SK-N-SH (cell line): ENCODE measurements at regions not wholly inside any gene's neighbourhood (a gene's known extent, or its start where the extent isn't known, plus 50 kb on each side); places are given as distances from the start of the nearest gene placed in this dataset.

Experiments used
- CTCF ChIA-PET: fragments of 300-600, 350-600 bp; formaldehyde crosslinking; extraction: SDS; loops from one replicate; lab custom pipeline; 2021; lab: Yijun Ruan, JAX
- POLR2A ChIA-PET: fragments of 350-600 bp; sonication (Branson Sonifier 250); formaldehyde crosslinking; extraction: SDS; loops from one replicate; lab custom pipeline; 2020; ENCODE audit warnings: antibody characterized with exemption, inconsistent platforms; lab: Yijun Ruan, JAX
- DNase-seq: peaks from one replicate; pipeline ENCODE4 v3.0.0; 2012
- H2AFZ ChIP-seq: fragments of 200-600 bp; sonication (generic); 2 replicates; pipeline ENCODE4 v1.8.1; 2016; ENCODE audit warnings: antibody characterized with exemption, mild to moderate bottlenecking, low read depth
- H3F3A ChIP-seq: fragments of 200-600 bp; sonication (generic); replicated peaks from 2 replicates; pipeline ENCODE3; 2016; ENCODE audit warnings: antibody characterized with exemption, mild to moderate bottlenecking; ENCODE audit not compliant: insufficient read depth
- H3K27ac ChIP-seq, 2 experiments: fragments of 200-500 bp in 1 of 2; fragments of 200-600 bp in 1 of 2; sonication (Bioruptor generic) in 1 of 2; sonication (generic), shearing (Covaris generic) in 1 of 2; 2 replicates each; pipeline versions ENCODE4 v1.5.1 to v1.6.1; 2014 to 2016; ENCODE audit warnings: low read depth in 2 of 2, inconsistent platforms in 1 of 2, low read length in 1 of 2, mild to moderate bottlenecking in 1 of 2, mixed read lengths in 1 of 2
- H3K27me3 ChIP-seq: fragments of 200-600 bp; sonication (generic), shearing (Covaris generic); 2 replicates; pipeline ENCODE4 v1.6.1; 2016; ENCODE audit warnings: mixed run types; ENCODE audit not compliant: insufficient read depth
- H3K36me3 ChIP-seq, 2 experiments: fragments of 200-500 bp in 1 of 2; fragments of 200-600 bp in 1 of 2; sonication (Bioruptor generic) in 1 of 2; sonication (generic) in 1 of 2; replicated peaks in 1 of 2; 2 replicates each; pipeline versions ENCODE3 to v1.5.1; 2014 to 2016; ENCODE audit warnings: low read length in 1 of 2, mild to moderate bottlenecking in 1 of 2; ENCODE audit not compliant: insufficient read depth in 2 of 2, control insufficient read depth in 1 of 2
- H3K4me1 ChIP-seq, 2 experiments: fragments of 200-500 bp in 1 of 2; fragments of 200-600 bp in 1 of 2; sonication (Bioruptor generic) in 1 of 2; sonication (generic), shearing (Covaris generic) in 1 of 2; 2 replicates each; pipeline versions ENCODE4 v1.5.1 to v1.6.1; 2014 to 2016; ENCODE audit warnings: low read depth in 1 of 2, low read length in 1 of 2, mixed run types in 1 of 2; ENCODE audit not compliant: insufficient read depth in 2 of 2, control insufficient read depth in 1 of 2
- H3K4me2 ChIP-seq: fragments of 200-600 bp; sonication (generic), shearing (Covaris generic); 2 replicates; pipeline ENCODE4 v1.6.1; 2017; ENCODE audit warnings: mixed run types
- H3K4me3 ChIP-seq, 2 experiments: fragments of 200-500 bp in 1 of 2; fragments of 200-600 bp in 1 of 2; sonication (Bioruptor generic) in 1 of 2; sonication (generic), shearing (Covaris generic) in 1 of 2; 2 replicates each; pipeline versions ENCODE4 v1.5.1 to v1.8.1; 2014 to 2016; ENCODE audit warnings: low read depth in 2 of 2, inconsistent platforms in 1 of 2, low read length in 1 of 2, mild to moderate bottlenecking in 1 of 2, mixed read lengths in 1 of 2, moderate library complexity in 1 of 2
- H3K79me2 ChIP-seq: fragments of 200-600 bp; sonication (generic); 2 replicates; pipeline ENCODE4 v1.8.1; 2017; ENCODE audit warnings: mild to moderate bottlenecking; ENCODE audit not compliant: insufficient read depth
- H3K9ac ChIP-seq: fragments of 200-600 bp; sonication (generic); 2 replicates; pipeline ENCODE4 v1.6.1; 2017; ENCODE audit warnings: mixed run types
- H3K9me2 ChIP-seq: fragments of 200-600 bp; sonication (generic); 2 replicates; pipeline ENCODE4 v1.6.1; 2017; ENCODE audit warnings: mixed run types
- H3K9me3 ChIP-seq: fragments of 200-600 bp; sonication (generic); 2 replicates; pipeline ENCODE4 v1.6.1; 2017; ENCODE audit warnings: mixed run types, mild to moderate bottlenecking, moderate library complexity
- H4K20me1 ChIP-seq: fragments of 200-600 bp; sonication (generic); 2 replicates; pipeline ENCODE4 v1.6.1; 2017; ENCODE audit warnings: mild to moderate bottlenecking, mixed run types; ENCODE audit not compliant: insufficient read depth
- CHD2 ChIP-seq: fragments of 150-350 bp; IDR thresholded peaks from 2 replicates; pipeline ENCODE4 v1.6.1; 2018; ENCODE audit warnings: low read length; ENCODE audit not compliant: partially characterized antibody
- ELF1 ChIP-seq: IDR thresholded peaks from 2 replicates; pipeline ENCODE4 v1.4.0; 2012
- GABPA ChIP-seq: IDR thresholded peaks from 2 replicates; pipeline ENCODE4 v1.4.0; 2012; ENCODE audit warnings: low read depth, mild to moderate bottlenecking
- GATA2 ChIP-seq: sonication (generic); formaldehyde crosslinking; IDR thresholded peaks from 2 replicates; pipeline ENCODE4 v1.5.0; 2020; ENCODE audit warnings: mild to moderate bottlenecking, missing genetic modification reagents
- NFIC ChIP-seq: IDR thresholded peaks from 2 replicates; pipeline ENCODE4 v1.4.0; 2012; ENCODE audit warnings: borderline replicate concordance
- NRF1 ChIP-seq: IDR thresholded peaks from 2 replicates; pipeline ENCODE4 v1.6.1; 2012; ENCODE audit warnings: low read depth, mild to moderate bottlenecking, low read length
- RAD21 ChIP-seq: IDR thresholded peaks from 2 replicates; pipeline ENCODE4 v1.6.1; 2012; ENCODE audit warnings: mild to moderate bottlenecking, low read length
- RFX5 ChIP-seq: IDR thresholded peaks from 2 replicates; pipeline ENCODE4 v1.6.1; 2012; ENCODE audit warnings: mild to moderate bottlenecking, improper control_type of control experiment, low read length
- RXRA ChIP-seq: IDR thresholded peaks from 2 replicates; pipeline ENCODE4 v1.4.0; 2012; ENCODE audit warnings: low read depth, mild to moderate bottlenecking, borderline replicate concordance
- SIN3A ChIP-seq: IDR thresholded peaks from 2 replicates; pipeline ENCODE4 v1.6.1; 2012; ENCODE audit warnings: low read depth, mild to moderate bottlenecking, low read length, moderate library complexity, borderline replicate concordance
- TAF1 ChIP-seq: IDR thresholded peaks from 2 replicates; pipeline ENCODE4 v1.6.1; 2012; ENCODE audit warnings: low read depth, mild to moderate bottlenecking, low read length, moderate library complexity, borderline replicate concordance
- TEAD4 ChIP-seq: IDR thresholded peaks from 2 replicates; pipeline ENCODE4 v1.4.0; 2012; ENCODE audit warnings: mild to moderate bottlenecking, borderline replicate concordance; ENCODE audit not compliant: insufficient read depth
- YY1 ChIP-seq: IDR thresholded peaks from 2 replicates; pipeline ENCODE4 v1.4.0; 2012; ENCODE audit warnings: low read depth, mild to moderate bottlenecking
- WGBS: methylation state at CpG from one replicate; pipeline ENCODE4 v1.1.6; 2017; ENCODE audit warnings: low lambda C conversion rate; 5-methylcytosine and 5-hydroxymethylcytosine counted together
- TF ChIP-seq, protein P1 (sequence below): IDR thresholded peaks from 2 replicates; pipeline ENCODE4 v1.4.0; 2012; ENCODE audit warnings: low read depth, borderline replicate concordance
- TF ChIP-seq, protein P2 (sequence below): fragments of 150-350 bp; IDR thresholded peaks from 2 replicates; pipeline ENCODE4 v1.6.1; 2016; ENCODE audit warnings: mild to moderate bottlenecking, low read depth, low read length
- TF ChIP-seq, protein P3 (sequence below): IDR thresholded peaks from 2 replicates; pipeline ENCODE4 v1.4.0; 2012; ENCODE audit warnings: low read depth
- TF ChIP-seq, protein P4 (sequence below): IDR thresholded peaks from 2 replicates; pipeline ENCODE4 v1.4.0; 2012; ENCODE audit warnings: low read depth, borderline replicate concordance

DNA sequence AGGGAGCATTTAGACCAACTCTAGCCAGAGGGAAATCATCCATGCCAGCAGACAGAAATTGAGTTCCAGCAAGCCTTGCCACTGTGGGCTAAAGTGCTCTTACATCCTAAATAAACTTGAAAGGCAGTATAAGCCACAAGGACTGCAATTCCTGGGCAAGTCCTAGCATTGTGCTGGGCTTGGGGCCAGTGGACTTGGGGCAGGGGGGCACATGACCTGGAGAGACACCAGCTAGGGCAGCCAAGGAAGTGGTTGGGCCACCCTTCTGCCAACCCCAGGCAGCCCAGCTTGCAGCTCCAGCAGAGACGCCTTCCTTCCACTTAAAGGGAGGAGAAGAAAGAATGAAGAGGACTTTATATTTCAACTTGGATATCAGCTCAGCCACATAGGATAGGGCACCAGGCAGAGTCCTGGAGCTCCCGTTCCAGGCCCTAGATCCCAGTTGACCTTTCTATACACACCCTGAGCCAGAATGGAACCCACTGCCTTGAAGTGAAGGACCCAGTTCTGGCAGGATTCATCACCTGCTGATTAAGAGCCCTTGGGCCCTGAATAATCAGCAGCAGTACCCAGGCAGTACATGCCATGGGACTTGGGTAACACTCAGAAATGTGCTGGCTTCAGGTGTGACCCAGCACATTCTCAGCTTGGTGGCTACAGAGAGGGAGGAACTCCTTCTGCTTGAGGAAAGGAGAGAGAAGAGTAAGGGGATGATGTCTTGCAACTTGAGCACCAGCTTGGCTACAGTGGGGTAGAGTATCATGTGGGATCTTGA is 153.0 kb downstream of the GNAI1 start:
- no peak overlapping the region for H3K4me2 ChIP-seq
- 72% methylated on average over 2 of the region's 2 CpGs for WGBS
- no peak overlapping the region for H2AFZ ChIP-seq
- no peaks in the 10 kb centered on the region for H3K36me3 ChIP-seq
- no peak for DNase-seq
- TF ChIP-seq, protein P1, sequence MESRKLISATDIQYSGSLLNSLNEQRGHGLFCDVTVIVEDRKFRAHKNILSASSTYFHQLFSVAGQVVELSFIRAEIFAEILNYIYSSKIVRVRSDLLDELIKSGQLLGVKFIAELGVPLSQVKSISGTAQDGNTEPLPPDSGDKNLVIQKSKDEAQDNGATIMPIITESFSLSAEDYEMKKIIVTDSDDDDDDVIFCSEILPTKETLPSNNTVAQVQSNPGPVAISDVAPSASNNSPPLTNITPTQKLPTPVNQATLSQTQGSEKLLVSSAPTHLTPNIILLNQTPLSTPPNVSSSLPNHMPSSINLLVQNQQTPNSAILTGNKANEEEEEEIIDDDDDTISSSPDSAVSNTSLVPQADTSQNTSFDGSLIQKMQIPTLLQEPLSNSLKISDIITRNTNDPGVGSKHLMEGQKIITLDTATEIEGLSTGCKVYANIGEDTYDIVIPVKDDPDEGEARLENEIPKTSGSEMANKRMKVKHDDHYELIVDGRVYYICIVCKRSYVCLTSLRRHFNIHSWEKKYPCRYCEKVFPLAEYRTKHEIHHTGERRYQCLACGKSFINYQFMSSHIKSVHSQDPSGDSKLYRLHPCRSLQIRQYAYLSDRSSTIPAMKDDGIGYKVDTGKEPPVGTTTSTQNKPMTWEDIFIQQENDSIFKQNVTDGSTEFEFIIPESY, result no peak
- no peak for TF ChIP-seq NFIC
- no peak for TF ChIP-seq NRF1
- TF ChIP-seq, protein P2, sequence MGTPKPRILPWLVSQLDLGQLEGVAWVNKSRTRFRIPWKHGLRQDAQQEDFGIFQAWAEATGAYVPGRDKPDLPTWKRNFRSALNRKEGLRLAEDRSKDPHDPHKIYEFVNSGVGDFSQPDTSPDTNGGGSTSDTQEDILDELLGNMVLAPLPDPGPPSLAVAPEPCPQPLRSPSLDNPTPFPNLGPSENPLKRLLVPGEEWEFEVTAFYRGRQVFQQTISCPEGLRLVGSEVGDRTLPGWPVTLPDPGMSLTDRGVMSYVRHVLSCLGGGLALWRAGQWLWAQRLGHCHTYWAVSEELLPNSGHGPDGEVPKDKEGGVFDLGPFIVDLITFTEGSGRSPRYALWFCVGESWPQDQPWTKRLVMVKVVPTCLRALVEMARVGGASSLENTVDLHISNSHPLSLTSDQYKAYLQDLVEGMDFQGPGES, result no peak
- TF ChIP-seq RFX5, result no peak
- no peak for TF ChIP-seq SIN3A
- TF ChIP-seq, protein P3, sequence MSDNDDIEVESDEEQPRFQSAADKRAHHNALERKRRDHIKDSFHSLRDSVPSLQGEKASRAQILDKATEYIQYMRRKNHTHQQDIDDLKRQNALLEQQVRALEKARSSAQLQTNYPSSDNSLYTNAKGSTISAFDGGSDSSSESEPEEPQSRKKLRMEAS, result no peak
- ChIA-PET POLR2A (no interaction called here), CTCF (interaction anchor here (0.6 kb wide), 1 partner anchor 227 kb away, joined by 3 read pairs; no protein-coding TSS in a partner anchor)
- no peaks in the 10 kb centered on the region for H3F3A ChIP-seq
- H3K27ac ChIP-seq, result no peak overlapping the region
- H3K4me1 ChIP-seq, result no peaks in the 10 kb centered on the region; a peak in 1 of 4 replicates
- no peaks in the 10 kb centered on the region for H4K20me1 ChIP-seq
- no peak overlapping the region for H3K9ac ChIP-seq
- H3K9me3 ChIP-seq, result peaks cover 4% of the 10 kb centered on the region; the same call in 1 of the 2 replicates
- no peaks in the 10 kb centered on the region for H3K79me2 ChIP-seq
- no peaks in the 10 kb centered on the region for H3K9me2 ChIP-seq
- no peaks in the 10 kb centered on the region for H3K27me3 ChIP-seq
- no peak overlapping the region for H3K4me3 ChIP-seq

DNA sequence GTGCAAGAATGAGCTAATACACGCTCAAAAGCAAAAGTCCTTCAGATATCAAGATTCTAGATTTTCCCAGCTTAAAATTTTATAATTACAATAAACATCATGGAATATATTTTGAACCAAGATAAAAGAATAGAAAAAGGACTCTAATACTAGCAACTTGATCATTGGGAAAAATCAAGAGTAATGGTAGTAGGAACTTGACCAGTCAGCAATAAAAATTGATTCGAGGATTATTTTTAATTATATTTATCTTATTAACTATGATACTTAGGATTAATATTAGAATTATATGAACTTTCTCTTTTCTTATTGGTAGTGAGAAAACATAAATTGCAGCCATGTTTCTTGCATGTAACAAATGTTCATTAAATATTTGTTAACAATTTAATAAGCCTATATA is 152.0 kb downstream of the GNAI1 start:
- Histone ChIP-seq H2AFZ (no peak overlapping the region), H3F3A (no peaks in the 10 kb centered on the region), H3K4me2 (no peak overlapping the region), H3K9me2 (no peaks in the 10 kb centered on the region), H3K4me1 (no peaks in the 10 kb centered on the region; a peak in 1 of 4 replicates), H3K4me3 (no peak overlapping the region), H3K27ac (no peak overlapping the region), H3K27me3 (no peaks in the 10 kb centered on the region), H4K20me1 (no peaks in the 10 kb centered on the region), H3K36me3 (no peaks in the 10 kb centered on the region), H3K9me3 (peaks cover 4% of the 10 kb centered on the region; the same call in 1 of the 2 replicates), H3K9ac (no peak overlapping the region), H3K79me2 (no peaks in the 10 kb centered on the region)
- WGBS, result 91% methylated on average over 2 of the region's 2 CpGs
- TF ChIP-seq, protein P3, result no peak
- no peak for TF ChIP-seq GABPA
- TF ChIP-seq YY1, result no peak
- no peak for TF ChIP-seq TAF1
- no peak for TF ChIP-seq TEAD4
- no peak for TF ChIP-seq CHD2
- no peak for TF ChIP-seq GATA2 (CRISPR knock-in tag)
- no peak for TF ChIP-seq ELF1
- TF ChIP-seq, protein P4, sequence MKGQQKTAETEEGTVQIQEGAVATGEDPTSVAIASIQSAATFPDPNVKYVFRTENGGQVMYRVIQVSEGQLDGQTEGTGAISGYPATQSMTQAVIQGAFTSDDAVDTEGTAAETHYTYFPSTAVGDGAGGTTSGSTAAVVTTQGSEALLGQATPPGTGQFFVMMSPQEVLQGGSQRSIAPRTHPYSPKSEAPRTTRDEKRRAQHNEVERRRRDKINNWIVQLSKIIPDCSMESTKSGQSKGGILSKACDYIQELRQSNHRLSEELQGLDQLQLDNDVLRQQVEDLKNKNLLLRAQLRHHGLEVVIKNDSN, result no peak
- no peak for TF ChIP-seq RAD21
- TF ChIP-seq RXRA, result no peak
- DNase-seq, result no peak
- POLR2A ChIA-PET, result no interaction called here
- CTCF ChIA-PET, result no interaction called here
